ENCODE measurements at regions not wholly inside any gene's neighbourhood (a gene's known extent, or its start where the extent isn't known, plus 50 kb on each side); places are given as distances from the start of the nearest gene placed in this dataset.

- no peak for TF ChIP-seq POLR2A (IDR thresholded peaks at IDR 0.05; ENCODE audit: low read length)
- no peak for TF ChIP-seq GATA1 (IDR thresholded peaks at IDR 0.05; ENCODE audit: low read depth, low read length)
Measured at GRCh38 chr15:87724330-87724729, 532.2 kb downstream of the NTRK3 start.
